Astrocyte (in vitro differentiated cells and primary cell): ENCODE measurements at regions not wholly inside any gene's neighbourhood (a gene's known extent, or its start where the extent isn't known, plus 50 kb on each side); places are given as distances from the start of the nearest gene placed in this dataset.

Experiments
- CTCF ChIP-seq: IDR thresholded peaks from 2 replicates; pipeline ENCODE4 v1.5.1; 2011; ENCODE audit warnings: low read depth, mild to moderate bottlenecking, inconsistent platforms, low read length, moderate library complexity; ENCODE audit not compliant: insufficient read depth
- EZH2 ChIP-seq: IDR thresholded peaks from 2 replicates; pipeline ENCODE4 v1.6.1; 2012; ENCODE audit warnings: mild to moderate bottlenecking, low read length, inconsistent platforms; ENCODE audit not compliant: insufficient read depth

GRCh38 chr3:165491487-165491886 is 295.3 kb upstream of the SLITRK3 start:
- no peak for TF ChIP-seq CTCF
- TF ChIP-seq EZH2 = no peak
